ENCODE measurements at regions not wholly inside any gene's neighbourhood (a gene's known extent, or its start where the extent isn't known, plus 50 kb on each side); places are given as distances from the start of the nearest gene placed in this dataset.

DNA sequence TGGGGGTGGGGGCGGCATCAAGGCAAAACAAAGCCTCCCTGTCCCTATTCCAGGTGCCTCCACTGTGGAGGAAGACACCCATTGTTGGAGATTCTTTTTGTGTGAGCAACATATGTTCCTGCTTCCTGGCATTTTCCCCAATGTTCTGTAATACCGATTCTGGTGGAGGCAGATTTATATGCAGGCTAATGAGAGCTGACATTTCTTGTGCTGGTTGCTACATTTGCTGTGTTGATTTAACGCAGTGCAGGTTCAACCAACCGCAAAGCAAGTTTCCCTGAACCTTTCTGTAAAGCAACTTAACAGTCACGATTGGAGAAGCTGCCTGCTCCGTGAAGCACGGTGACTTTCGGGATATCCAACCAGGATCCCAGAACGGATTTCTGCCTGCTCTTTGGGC is 260.5 kb downstream of the CBLN1 start:
- TF ChIP-seq EZH2 (IDR thresholded peaks at IDR 0.05; ENCODE audit: borderline replicate concordance, insufficient read depth, low read depth, low read length, poor library complexity, severe bottlenecking), result no peak
- TF ChIP-seq, protein P1, sequence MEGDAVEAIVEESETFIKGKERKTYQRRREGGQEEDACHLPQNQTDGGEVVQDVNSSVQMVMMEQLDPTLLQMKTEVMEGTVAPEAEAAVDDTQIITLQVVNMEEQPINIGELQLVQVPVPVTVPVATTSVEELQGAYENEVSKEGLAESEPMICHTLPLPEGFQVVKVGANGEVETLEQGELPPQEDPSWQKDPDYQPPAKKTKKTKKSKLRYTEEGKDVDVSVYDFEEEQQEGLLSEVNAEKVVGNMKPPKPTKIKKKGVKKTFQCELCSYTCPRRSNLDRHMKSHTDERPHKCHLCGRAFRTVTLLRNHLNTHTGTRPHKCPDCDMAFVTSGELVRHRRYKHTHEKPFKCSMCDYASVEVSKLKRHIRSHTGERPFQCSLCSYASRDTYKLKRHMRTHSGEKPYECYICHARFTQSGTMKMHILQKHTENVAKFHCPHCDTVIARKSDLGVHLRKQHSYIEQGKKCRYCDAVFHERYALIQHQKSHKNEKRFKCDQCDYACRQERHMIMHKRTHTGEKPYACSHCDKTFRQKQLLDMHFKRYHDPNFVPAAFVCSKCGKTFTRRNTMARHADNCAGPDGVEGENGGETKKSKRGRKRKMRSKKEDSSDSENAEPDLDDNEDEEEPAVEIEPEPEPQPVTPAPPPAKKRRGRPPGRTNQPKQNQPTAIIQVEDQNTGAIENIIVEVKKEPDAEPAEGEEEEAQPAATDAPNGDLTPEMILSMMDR (IDR thresholded peaks at IDR 0.05), result no peak

All from B cell (primary cell).